GM19043 (cell line): ENCODE measurements at regions not wholly inside any gene's neighbourhood (a gene's known extent, or its start where the extent isn't known, plus 50 kb on each side); places are given as distances from the start of the nearest gene placed in this dataset.
"Not testable (repeated sequence)": the region's sequence is repeated elsewhere in the genome, so short reads cannot be mapped to it uniquely, and the experiment has no call there.

Experiments
- ATAC-seq: cut with Tn5 transposase; IDR thresholded peaks from one replicate; pipeline ENCODE4 v1.9.1; 2021; ENCODE audit warnings: low read depth; ENCODE audit not compliant: unreplicated experiment

GRCh38 chr2:236479814-236480213, 89.8 kb upstream of the ACKR3 start:
- ATAC-seq: no peak

- no peak for ATAC-seq
These were observed 86.5 kb upstream of the ACKR3 start for GRCh38 chr2:236483102-236483501.

GRCh38 chr2:236485519-236485918, 84.1 kb upstream of the ACKR3 start:
- ATAC-seq: no peak

- not testable (repeated sequence) for ATAC-seq
These were observed 80.5 kb upstream of the ACKR3 start for GRCh38 chr2:236489083-236489482.

- ATAC-seq: no peak
These were observed 79.7 kb upstream of the ACKR3 start for GRCh38 chr2:236489895-236490404.

GRCh38 chr2:236496340-236496739, 73.3 kb upstream of the ACKR3 start:
- no peak for ATAC-seq

GRCh38 chr2:236498369-236498768, 71.3 kb upstream of the ACKR3 start:
- ATAC-seq: no peak

GRCh38 chr2:236499691-236500578, 69.7 kb upstream of the ACKR3 start:
- no peak for ATAC-seq

- no peak for ATAC-seq
These were observed 68.6 kb upstream of the ACKR3 start for GRCh38 chr2:236501026-236501425.

GRCh38 chr2:236501531-236501930, 68.1 kb upstream of the ACKR3 start:
- ATAC-seq: no peak

- no peak for ATAC-seq
These were observed 66.5 kb upstream of the ACKR3 start for GRCh38 chr2:236503100-236503499.

- ATAC-seq: no peak
These were observed 66.0 kb upstream of the ACKR3 start for GRCh38 chr2:236503583-236503982.

- no peak for ATAC-seq
These were observed 64.6 kb upstream of the ACKR3 start for GRCh38 chr2:236505041-236505440.

- ATAC-seq: no peak
These were observed 64.0 kb upstream of the ACKR3 start for GRCh38 chr2:236505648-236506047.

- ATAC-seq: no peak
These were observed 62.1 kb upstream of the ACKR3 start for GRCh38 chr2:236507393-236508085.

GRCh38 chr2:236508466-236508865, 61.2 kb upstream of the ACKR3 start:
- no peak for ATAC-seq

- ATAC-seq: no peak
These were observed 59.6 kb upstream of the ACKR3 start for GRCh38 chr2:236510034-236510433.

- no peak for ATAC-seq
These were observed 58.4 kb upstream of the ACKR3 start for GRCh38 chr2:236511266-236511665.

- ATAC-seq: no peak
These were observed 57.4 kb upstream of the ACKR3 start for GRCh38 chr2:236512267-236512666.

GRCh38 chr2:236512902-236513435, 56.7 kb upstream of the ACKR3 start:
- peak; percentile 80 for ATAC-seq

GRCh38 chr2:236513956-236514355, 55.7 kb upstream of the ACKR3 start:
- ATAC-seq: no peak
